PFSK-1 (cell line): ENCODE measurements at regions not wholly inside any gene's neighbourhood (a gene's known extent, or its start where the extent isn't known, plus 50 kb on each side); places are given as distances from the start of the nearest gene placed in this dataset.

Source experiments
- FOXP2 ChIP-seq: optimal IDR thresholded peaks from 2 replicates; pipeline ENCODE3; 2011; ENCODE audit warnings: borderline replicate concordance, control low read depth, inconsistent platforms; ENCODE audit not compliant: insufficient read depth; ENCODE audit errors: extremely low read length, extremely low read depth
- POLR2AphosphoS5 ChIP-seq: IDR thresholded peaks from 2 replicates; pipeline ENCODE4 v1.6.1; 2012; ENCODE audit warnings: low read depth, mild to moderate bottlenecking, control low read depth, low read length, moderate library complexity
- REST ChIP-seq, 2 experiments: IDR thresholded peaks; 2 replicates each; pipeline versions ENCODE4 v1.6.1 to v1.8.0; 2011 to 2012; ENCODE audit warnings: low read depth in 2 of 2, low read length in 2 of 2, control low read depth in 1 of 2, inconsistent platforms in 1 of 2, mild to moderate bottlenecking in 1 of 2, moderate library complexity in 1 of 2; ENCODE audit not compliant: insufficient read depth in 1 of 2
- SIN3A ChIP-seq: IDR thresholded peaks from 2 replicates; pipeline ENCODE4 v1.6.1; 2012; ENCODE audit warnings: mild to moderate bottlenecking, low read length, moderate library complexity, borderline replicate concordance; ENCODE audit not compliant: insufficient read depth
- TAF1 ChIP-seq: IDR thresholded peaks from 2 replicates; pipeline ENCODE4 v1.6.1; 2012; ENCODE audit warnings: low read length, control low read depth, borderline replicate concordance; ENCODE audit not compliant: insufficient read depth

- no peak for TF ChIP-seq TAF1
- no peak for TF ChIP-seq FOXP2
- TF ChIP-seq POLR2AphosphoS5, result no peak
- TF ChIP-seq REST (IDR thresholded peaks at IDR 0.05; ENCODE audit: insufficient read depth in 1 of 2, low read depth in 2 of 2, low read length in 2 of 2), result no peak
- TF ChIP-seq SIN3A, result no peak
These were observed 84.9 kb downstream of the METTL4 start for GRCh38 chr18:2486426-2486825.
